ENCODE measurements at regions not wholly inside any gene's neighbourhood (a gene's known extent, or its start where the extent isn't known, plus 50 kb on each side); places are given as distances from the start of the nearest gene placed in this dataset.

- Histone ChIP-seq H3K79me2 (ENCODE audit: insufficient read depth, low read length) (no peaks in the 10 kb centered on the region), H3K4me1 (ENCODE audit: insufficient read depth, low read length, poor library complexity, severe bottlenecking) (no peaks in the 10 kb centered on the region), H3K9ac (ENCODE audit: low read depth, low read length, poor library complexity, severe bottlenecking) (no peak overlapping the region), H3K36me3 (ENCODE audit: insufficient read depth, low read length) (no peaks in the 10 kb centered on the region), H3K9me3 (ENCODE audit: insufficient read depth, low read depth, low read length) (no peaks in the 10 kb centered on the region), H4K20me1 (ENCODE audit: insufficient read depth, low read length, poor library complexity, severe bottlenecking) (no peaks in the 10 kb centered on the region), H3K27me3 (ENCODE audit: insufficient read depth, low read length, poor library complexity, severe bottlenecking) (no peaks in the 10 kb centered on the region), H3K9me2 (replicated peaks; ENCODE audit: low read depth, low read length) (no peaks in the 10 kb centered on the region; the same call in 1 of the 2 replicates), H2AFZ (ENCODE audit: low read length) (no peak overlapping the region), H3K4me3 (ENCODE audit: low read length, poor library complexity, severe bottlenecking) (no peak overlapping the region), H3F3A (ENCODE audit: low read depth) (no peaks in the 10 kb centered on the region), H3K4me2 (ENCODE audit: low read depth, low read length, poor library complexity, severe bottlenecking) (no peak overlapping the region)
- no peak for TF ChIP-seq EZH2phosphoT487 (IDR thresholded peaks at IDR 0.05; ENCODE audit: borderline replicate concordance)
- TF ChIP-seq CTCF (conservative IDR thresholded peaks at IDR 0.05; ENCODE audit: low read length), result no peak
Observed at GRCh38 chr4:96775501-96775900, 935.6 kb downstream of the PDHA2 start.

GRCh38 chr4:96776920-96777527 is 937.1 kb downstream of the PDHA2 start:
- no peaks in the 10 kb centered on the region for H3K9me3 ChIP-seq (ENCODE audit: insufficient read depth, low read depth, low read length)
- H3K4me3 ChIP-seq (ENCODE audit: low read length, poor library complexity, severe bottlenecking), result no peak overlapping the region
- no peak overlapping the region for H3K9ac ChIP-seq (ENCODE audit: low read depth, low read length, poor library complexity, severe bottlenecking)
- no peaks in the 10 kb centered on the region for H3K36me3 ChIP-seq (ENCODE audit: insufficient read depth, low read length)
- H2AFZ ChIP-seq (ENCODE audit: low read length), result no peak overlapping the region
- no peaks in the 10 kb centered on the region for H3K27me3 ChIP-seq (ENCODE audit: insufficient read depth, low read length, poor library complexity, severe bottlenecking)
- H3K79me2 ChIP-seq (ENCODE audit: insufficient read depth, low read length), result no peaks in the 10 kb centered on the region
- H3K9me2 ChIP-seq (replicated peaks; ENCODE audit: low read depth, low read length), result no peaks in the 10 kb centered on the region; the same call in 1 of the 2 replicates
- no peaks in the 10 kb centered on the region for H3K4me1 ChIP-seq (ENCODE audit: insufficient read depth, low read length, poor library complexity, severe bottlenecking)
- no peak overlapping the region for H3K4me2 ChIP-seq (ENCODE audit: low read depth, low read length, poor library complexity, severe bottlenecking)
- H3F3A ChIP-seq (ENCODE audit: low read depth), result no peaks in the 10 kb centered on the region
- no peaks in the 10 kb centered on the region for H4K20me1 ChIP-seq (ENCODE audit: insufficient read depth, low read length, poor library complexity, severe bottlenecking)
- TF ChIP-seq EZH2phosphoT487 (IDR thresholded peaks at IDR 0.05; ENCODE audit: borderline replicate concordance) (no peak), CTCF (conservative IDR thresholded peaks at IDR 0.05; ENCODE audit: low read length) (no peak)

- H3K4me1 ChIP-seq (ENCODE audit: insufficient read depth, low read length, poor library complexity, severe bottlenecking), result no peaks in the 10 kb centered on the region
- no peaks in the 10 kb centered on the region for H3K27me3 ChIP-seq (ENCODE audit: insufficient read depth, low read length, poor library complexity, severe bottlenecking)
- TF ChIP-seq CTCF (conservative IDR thresholded peaks at IDR 0.05; ENCODE audit: low read length), result no peak
- TF ChIP-seq EZH2phosphoT487 (IDR thresholded peaks at IDR 0.05; ENCODE audit: borderline replicate concordance), result no peak
- no peaks in the 10 kb centered on the region for H3K9me3 ChIP-seq (ENCODE audit: insufficient read depth, low read depth, low read length)
- no peaks in the 10 kb centered on the region for H4K20me1 ChIP-seq (ENCODE audit: insufficient read depth, low read length, poor library complexity, severe bottlenecking)
- no peak overlapping the region for H3K4me3 ChIP-seq (ENCODE audit: low read length, poor library complexity, severe bottlenecking)
- no peak overlapping the region for H3K9ac ChIP-seq (ENCODE audit: low read depth, low read length, poor library complexity, severe bottlenecking)
- no peaks in the 10 kb centered on the region for H3K9me2 ChIP-seq (replicated peaks; ENCODE audit: low read depth, low read length)
- no peak overlapping the region for H2AFZ ChIP-seq (ENCODE audit: low read length)
- no peaks in the 10 kb centered on the region for H3F3A ChIP-seq (ENCODE audit: low read depth)
- no peak overlapping the region for H3K4me2 ChIP-seq (ENCODE audit: low read depth, low read length, poor library complexity, severe bottlenecking)
- no peaks in the 10 kb centered on the region for H3K36me3 ChIP-seq (ENCODE audit: insufficient read depth, low read length)
- H3K79me2 ChIP-seq (ENCODE audit: insufficient read depth, low read length), result no peaks in the 10 kb centered on the region
Observed at GRCh38 chr4:96784336-96784735, 944.4 kb downstream of the PDHA2 start.
